H1 (cell line): ENCODE measurements at regions not wholly inside any gene's neighbourhood (a gene's known extent, or its start where the extent isn't known, plus 50 kb on each side); places are given as distances from the start of the nearest gene placed in this dataset.

ENCODE experiments used
- CHD7 ChIP-seq: fragments of 300-600 bp; sonication (generic); IDR thresholded peaks from 2 replicates; pipeline ENCODE4 v1.7.1; 2012; ENCODE audit warnings: low read length, moderate library complexity, mild to moderate bottlenecking, inconsistent platforms; ENCODE audit not compliant: insufficient replicate concordance
- FOSL1 ChIP-seq: IDR thresholded peaks from 2 replicates; pipeline ENCODE4 v1.6.1; 2011; ENCODE audit warnings: mild to moderate bottlenecking, low read depth, low read length, moderate library complexity; ENCODE audit not compliant: insufficient read depth
- GABPA ChIP-seq: IDR thresholded peaks from 2 replicates; pipeline ENCODE4 v1.6.1; 2011; ENCODE audit warnings: mild to moderate bottlenecking, low read length, moderate library complexity, borderline replicate concordance; ENCODE audit not compliant: insufficient read depth
- HDAC6 ChIP-seq: IDR thresholded peaks from one replicate; pipeline ENCODE4 v1.7.1; 2012; ENCODE audit warnings: low read depth, mild to moderate bottlenecking, inconsistent platforms, low read length, moderate library complexity
- KDM4A ChIP-seq: IDR thresholded peaks from one replicate; pipeline ENCODE4 v1.7.1; 2012; ENCODE audit warnings: low read depth, mild to moderate bottlenecking, moderate library complexity, low read length, inconsistent platforms; ENCODE audit not compliant: severe bottlenecking
- RNF2 ChIP-seq: fragments of 200-900, 300-1000 bp; sonication (generic); IDR thresholded peaks from 2 replicates; pipeline ENCODE4 v1.7.1; 2016; ENCODE audit warnings: borderline replicate concordance, low read depth, mild to moderate bottlenecking, antibody characterized with exemption, low read length; ENCODE audit not compliant: poor library complexity, severe bottlenecking; ENCODE audit errors: missing control alignments
- SIN3A ChIP-seq, 2 experiments: IDR thresholded peaks in 1 of 2; conservative IDR thresholded peaks in 1 of 2; 2 replicates each; pipeline ENCODE4 v1.6.1; 2011 to 2012; ENCODE audit warnings: low read length in 2 of 2, improper control_type of control experiment in 1 of 2, low read depth in 1 of 2, mild to moderate bottlenecking in 1 of 2
- SP2 ChIP-seq: IDR thresholded peaks from 2 replicates; pipeline ENCODE4 v1.6.1; 2012; ENCODE audit warnings: mild to moderate bottlenecking, low read length, inconsistent platforms
- SRF ChIP-seq: IDR thresholded peaks from 2 replicates; pipeline ENCODE4 v1.6.1; 2011; ENCODE audit warnings: mild to moderate bottlenecking, low read depth, low read length, moderate library complexity
- TBP ChIP-seq: IDR thresholded peaks from 2 replicates; pipeline ENCODE4 v1.6.1; 2011; ENCODE audit warnings: low read depth, low read length, improper control_type of control experiment

GRCh38 chr14:48398675-48399282 lies 723.4 kb upstream of the MDGA2 start (continued):
- TF ChIP-seq SRF (no peak), KDM4A (no peak), HDAC6 (no peak), RNF2 (no peak), SIN3A (conservative IDR thresholded peaks at IDR 0.05 in 1 of 2, IDR thresholded peaks at IDR 0.05 in 1 of 2; ENCODE audit: low read depth in 1 of 2, low read length in 2 of 2) (no peak), TBP (no peak), CHD7 (no peak), FOSL1 (no peak), GABPA (no peak), SP2 (no peak)
